RWPE1 (cell line): ENCODE measurements at regions not wholly inside any gene's neighbourhood (a gene's known extent, or its start where the extent isn't known, plus 50 kb on each side); places are given as distances from the start of the nearest gene placed in this dataset.

Experiments used
- CTCF ChIA-PET: fragments of 350-600 bp; sonication (Branson Sonifier 250); formaldehyde crosslinking; extraction: SDS; loops from one replicate; lab custom pipeline; 2021; lab: Yijun Ruan, JAX
- POLR2A ChIA-PET: fragments of 400-600 bp; formaldehyde crosslinking; extraction: SDS; loops from one replicate; lab custom pipeline; 2020; ENCODE audit warnings: antibody characterized with exemption; ENCODE audit not compliant: low non-redundant PET; lab: Yijun Ruan, JAX
- DNase-seq: peaks from one replicate; pipeline ENCODE4 v3.0.0; 2012; ENCODE audit warnings: low spot score
- H3K27ac ChIP-seq: fragments of 450-650 bp; 2 replicates; pipeline ENCODE4 v1.5.1; 2017
- CTCF ChIP-seq: fragments of 450-650 bp; conservative IDR thresholded peaks from 2 replicates; pipeline ENCODE4 v1.5.1; 2017; ENCODE audit warnings: low read depth, mild to moderate bottlenecking

GRCh38 chr12:74071182-74071581, 466.5 kb upstream of the ATXN7L3B start:
- POLR2A ChIA-PET, result no interaction called here
- no peak overlapping the region for H3K27ac ChIP-seq
- DNase-seq, result no peak
- CTCF ChIA-PET, result no interaction called here
- no peak for TF ChIP-seq CTCF

GRCh38 chr12:74076918-74077317, 460.7 kb upstream of the ATXN7L3B start:
- DNase-seq, result no peak
- POLR2A ChIA-PET, result no interaction called here
- no peak for TF ChIP-seq CTCF
- H3K27ac ChIP-seq, result no peak overlapping the region
- CTCF ChIA-PET, result no interaction called here

GRCh38 chr12:74105434-74105833, 432.2 kb upstream of the ATXN7L3B start:
- peak; percentile 3 for DNase-seq
- no peak overlapping the region for H3K27ac ChIP-seq
- POLR2A ChIA-PET, result no interaction called here
- CTCF ChIA-PET, result interaction anchor here (0.6 kb wide), 1 partner anchor 770 kb away, joined by 3 read pairs; no protein-coding TSS in a partner anchor
- no peak for TF ChIP-seq CTCF

GRCh38 chr12:74108729-74109128, 428.9 kb upstream of the ATXN7L3B start:
- DNase-seq, result no peak
- ChIA-PET POLR2A (no interaction called here), CTCF (interaction anchor here (0.6 kb wide), 1 partner anchor 1834 kb away, joined by 4 read pairs; no protein-coding TSS in a partner anchor)
- no peak overlapping the region for H3K27ac ChIP-seq
- TF ChIP-seq CTCF, result no peak

- ChIA-PET CTCF (interaction anchor here (0.5 to 0.7 kb wide), 3 partner anchors 21 to 421 kb away, joined by 4 to 8 read pairs (median 5); no protein-coding TSS in a partner anchor), POLR2A (no interaction called here)
- no peak overlapping the region for H3K27ac ChIP-seq
- DNase-seq, result no peak
- TF ChIP-seq CTCF, result no peak
Observed at GRCh38 chr12:74111688-74112360, 425.8 kb upstream of the ATXN7L3B start.

GRCh38 chr12:74119811-74120362, 417.7 kb upstream of the ATXN7L3B start:
- ChIA-PET POLR2A (no interaction called here), CTCF (no interaction called here)
- DNase-seq, result peak; percentile 3
- H3K27ac ChIP-seq, result no peak overlapping the region
- TF ChIP-seq CTCF, result no peak
